ENCODE measurements at regions not wholly inside any gene's neighbourhood (a gene's known extent, or its start where the extent isn't known, plus 50 kb on each side); places are given as distances from the start of the nearest gene placed in this dataset.

DNA sequence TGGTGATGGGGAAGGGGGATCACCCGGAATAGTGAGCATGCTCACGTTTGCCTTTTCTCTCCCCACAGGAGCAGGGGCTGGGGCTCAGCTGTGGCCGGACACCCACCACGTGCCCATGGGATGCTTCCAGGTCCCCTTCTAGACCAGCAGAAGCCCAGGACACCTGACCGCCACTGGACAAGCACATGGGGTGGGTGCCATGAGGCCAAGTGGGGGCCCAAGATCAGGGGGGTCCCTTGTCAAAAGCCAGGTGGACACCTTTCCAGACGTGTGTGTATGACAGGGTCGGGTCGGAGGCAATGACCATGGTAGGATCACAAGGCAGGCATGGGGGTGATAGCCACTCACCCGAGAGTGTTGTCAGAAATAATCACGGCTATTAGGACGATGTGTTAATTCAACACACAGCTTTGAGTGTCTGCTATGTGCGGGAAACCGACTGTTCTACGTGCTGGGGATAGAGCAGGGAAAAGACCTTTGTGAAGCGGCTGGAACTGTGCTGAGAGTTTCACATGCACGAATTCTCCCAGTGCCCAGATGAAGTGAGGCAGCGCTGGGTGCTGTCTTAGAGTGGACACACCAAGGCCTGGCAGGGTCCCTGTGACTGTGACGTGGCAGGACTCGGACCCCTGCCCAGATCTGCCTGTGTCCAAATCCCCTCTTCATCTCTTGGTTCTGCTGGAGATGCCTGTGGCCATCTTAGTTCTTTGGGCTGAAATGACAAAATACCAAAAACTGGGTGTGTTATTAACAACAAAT lies 244.7 kb downstream of the NDUFA10 start:
- ATAC-seq, result no peak
- H3K4me1 ChIP-seq, result no peaks in the 10 kb centered on the region
- no peak overlapping the region for H3K4me3 ChIP-seq
- intact Hi-C loops (cut with DNase I), result no loop called here
- no peak overlapping the region for H3K27ac ChIP-seq
- no peak for TF ChIP-seq POLR2A (IDR thresholded peaks at IDR 0.05)
- TF ChIP-seq, protein P1, sequence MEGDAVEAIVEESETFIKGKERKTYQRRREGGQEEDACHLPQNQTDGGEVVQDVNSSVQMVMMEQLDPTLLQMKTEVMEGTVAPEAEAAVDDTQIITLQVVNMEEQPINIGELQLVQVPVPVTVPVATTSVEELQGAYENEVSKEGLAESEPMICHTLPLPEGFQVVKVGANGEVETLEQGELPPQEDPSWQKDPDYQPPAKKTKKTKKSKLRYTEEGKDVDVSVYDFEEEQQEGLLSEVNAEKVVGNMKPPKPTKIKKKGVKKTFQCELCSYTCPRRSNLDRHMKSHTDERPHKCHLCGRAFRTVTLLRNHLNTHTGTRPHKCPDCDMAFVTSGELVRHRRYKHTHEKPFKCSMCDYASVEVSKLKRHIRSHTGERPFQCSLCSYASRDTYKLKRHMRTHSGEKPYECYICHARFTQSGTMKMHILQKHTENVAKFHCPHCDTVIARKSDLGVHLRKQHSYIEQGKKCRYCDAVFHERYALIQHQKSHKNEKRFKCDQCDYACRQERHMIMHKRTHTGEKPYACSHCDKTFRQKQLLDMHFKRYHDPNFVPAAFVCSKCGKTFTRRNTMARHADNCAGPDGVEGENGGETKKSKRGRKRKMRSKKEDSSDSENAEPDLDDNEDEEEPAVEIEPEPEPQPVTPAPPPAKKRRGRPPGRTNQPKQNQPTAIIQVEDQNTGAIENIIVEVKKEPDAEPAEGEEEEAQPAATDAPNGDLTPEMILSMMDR (IDR thresholded peaks at IDR 0.05), result no peak
- DNase-seq, result no peak
- H3K9me3 ChIP-seq, result no peaks in the 10 kb centered on the region
- no peaks in the 10 kb centered on the region for H3K36me3 ChIP-seq (replicated peaks in 1 of 2; ENCODE audit: insufficient read depth in 1 of 2, low read depth in 2 of 2)
- WGBS, 2 donors, result 71 to 73% methylated on average over 15 to 19 of the region's 19 CpGs
- no peaks in the 10 kb centered on the region for H3K27me3 ChIP-seq

DNA sequence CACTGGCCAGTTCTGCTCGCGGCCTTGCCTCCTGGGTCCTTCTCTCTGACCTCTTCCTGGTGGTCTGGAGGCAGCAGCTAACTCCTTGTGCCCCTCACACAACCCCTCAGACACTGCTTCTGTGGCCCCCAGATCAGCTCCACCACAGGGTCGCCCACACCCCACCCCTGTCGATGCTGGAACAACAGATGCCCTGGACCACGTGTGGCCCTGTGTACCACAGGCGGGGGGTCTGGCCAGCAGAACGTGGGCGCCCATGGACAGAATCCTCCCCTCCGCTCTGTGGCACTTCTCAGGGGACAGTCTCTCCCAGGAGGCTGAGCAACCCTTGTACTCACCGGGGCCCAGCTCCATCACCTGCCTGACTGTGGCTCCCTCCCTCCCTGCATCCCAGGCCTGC lies 245.6 kb downstream of the NDUFA10 start:
- Histone ChIP-seq H3K27me3 (no peaks in the 10 kb centered on the region), H3K27ac (no peak overlapping the region), H3K9me3 (no peaks in the 10 kb centered on the region), H3K36me3 (replicated peaks in 1 of 2; ENCODE audit: insufficient read depth in 1 of 2, low read depth in 2 of 2) (no peaks in the 10 kb centered on the region), H3K4me3 (no peak overlapping the region), H3K4me1 (no peaks in the 10 kb centered on the region)
- DNase-seq, result no peak
- 75 to 88% methylated on average over 8 to 10 of the region's 10 CpGs for WGBS, 2 donors
- intact Hi-C loops (cut with DNase I), result no loop called here
- no peak for TF ChIP-seq POLR2A (IDR thresholded peaks at IDR 0.05)
- TF ChIP-seq, protein P1 (IDR thresholded peaks at IDR 0.05), result no peak
- ATAC-seq, result no peak

DNA sequence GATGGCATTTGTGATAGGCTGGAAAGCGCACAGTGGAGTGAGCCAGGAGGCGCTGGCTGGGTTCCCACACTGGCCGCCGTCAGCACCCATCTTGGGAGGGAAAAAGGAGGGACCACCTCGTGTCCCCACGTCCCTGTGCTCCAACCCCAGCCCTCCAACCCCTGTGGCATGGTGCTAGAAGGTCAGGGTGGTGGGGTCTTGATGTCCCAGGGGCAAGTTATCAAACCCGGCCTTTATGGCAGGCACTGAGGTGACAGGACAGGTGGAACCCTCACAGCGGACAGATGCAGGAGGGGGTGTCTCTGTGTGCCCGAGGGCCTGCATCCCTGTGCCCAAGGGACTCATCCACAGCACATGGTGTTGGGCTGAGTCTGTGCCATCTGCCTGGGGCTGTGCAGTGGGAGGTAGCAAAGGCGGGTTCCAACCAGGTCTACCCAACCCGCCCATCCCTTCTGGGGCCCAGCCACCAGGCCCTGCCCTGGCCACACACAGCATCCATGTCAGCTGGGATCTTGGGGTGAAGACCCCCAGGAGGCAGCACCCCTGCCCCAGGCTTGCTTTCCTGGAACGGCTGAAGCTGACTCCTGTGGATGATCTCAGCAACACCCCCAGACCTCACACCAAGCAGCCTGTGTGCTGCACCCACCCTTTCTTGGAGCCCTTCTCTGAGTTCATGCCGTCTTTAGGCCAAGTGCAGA lies 246.1 kb downstream of the NDUFA10 start:
- ATAC-seq, result no peak
- DNase-seq, result no peak
- Histone ChIP-seq H3K27ac (no peak overlapping the region), H3K4me3 (no peak overlapping the region), H3K9me3 (no peaks in the 10 kb centered on the region), H3K4me1 (no peaks in the 10 kb centered on the region), H3K36me3 (replicated peaks in 1 of 2; ENCODE audit: insufficient read depth in 1 of 2, low read depth in 2 of 2) (no peaks in the 10 kb centered on the region), H3K27me3 (no peaks in the 10 kb centered on the region)
- TF ChIP-seq, protein P1 (IDR thresholded peaks at IDR 0.05), result no peak
- TF ChIP-seq POLR2A (IDR thresholded peaks at IDR 0.05), result no peak
- 70 to 78% methylated on average over 8 to 9 of the region's 13 CpGs for WGBS, 2 donors
- intact Hi-C loops (cut with DNase I), result no loop called here

DNA sequence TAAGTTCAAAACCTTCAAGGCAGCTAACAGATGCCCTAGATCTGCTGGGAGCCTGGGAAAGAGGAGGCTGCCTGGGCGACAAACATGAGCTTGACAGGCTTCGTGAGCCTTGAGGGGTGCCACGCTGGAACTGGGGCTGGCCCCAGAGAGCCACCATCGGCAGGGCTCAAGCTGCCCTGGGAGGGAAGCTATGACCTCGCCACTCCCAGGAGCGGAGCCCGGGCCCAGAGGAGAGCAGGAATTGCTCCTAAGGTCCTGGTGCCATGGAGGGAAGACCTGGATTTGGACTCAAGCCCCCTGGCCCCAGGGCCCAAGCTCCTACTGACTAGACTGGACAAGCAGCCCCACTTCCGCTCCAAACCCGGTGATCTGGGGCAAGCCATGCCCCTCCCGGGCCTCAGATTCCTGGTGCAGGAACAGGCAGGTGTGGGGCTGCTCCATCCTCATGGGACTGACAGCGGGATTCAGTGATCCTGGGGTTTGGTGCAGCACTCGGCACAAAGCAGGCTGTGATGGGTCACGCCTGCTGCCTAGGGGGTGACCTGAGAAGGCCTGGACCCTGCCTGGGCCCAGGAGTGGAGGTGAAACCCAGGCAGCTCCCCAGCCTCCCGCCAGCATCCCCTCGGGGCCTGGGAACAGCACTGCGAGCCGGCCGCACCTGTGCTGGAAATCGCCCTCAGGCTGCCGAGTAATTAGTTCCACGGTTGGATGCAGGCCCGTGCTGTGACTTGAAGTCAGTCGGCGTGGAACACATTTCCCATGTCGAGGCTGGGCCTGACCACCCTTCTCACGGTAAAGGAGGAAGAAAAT lies 246.9 kb downstream of the NDUFA10 start:
- no peak for TF ChIP-seq POLR2A (IDR thresholded peaks at IDR 0.05)
- TF ChIP-seq, protein P1 (IDR thresholded peaks at IDR 0.05), result no peak
- no peak overlapping the region for H3K27ac ChIP-seq
- WGBS, 2 donors, result 81 to 86% methylated on average over 12 to 22 of the region's 26 CpGs
- no peaks in the 10 kb centered on the region for H3K4me1 ChIP-seq
- DNase-seq (no peak), ATAC-seq (no peak)
- H3K36me3 ChIP-seq (replicated peaks in 1 of 2; ENCODE audit: insufficient read depth in 1 of 2, low read depth in 2 of 2), result no peaks in the 10 kb centered on the region
- intact Hi-C loops (cut with DNase I), result no loop called here
- H3K27me3 ChIP-seq, result no peaks in the 10 kb centered on the region
- no peaks in the 10 kb centered on the region for H3K9me3 ChIP-seq
- H3K4me3 ChIP-seq, result no peak overlapping the region
